K562 (cell line): ENCODE measurements at regions not wholly inside any gene's neighbourhood (a gene's known extent, or its start where the extent isn't known, plus 50 kb on each side); places are given as distances from the start of the nearest gene placed in this dataset.

ENCODE experiments used
- ATAC-seq: fragments of 200-7000 bp; cut with Tn5 transposase; 3 replicates; pipeline ENCODE4 v1.9.1; 2020; ENCODE audit warnings: moderate library complexity
- BruUV-seq: library from RNA; stranded (reverse); fragments of 400-500 nt; replicated peaks from 2 replicates; lab custom pipeline; 2021; lab: Mats Ljungman, UMichigan
- CTCF ChIA-PET: fragments of 300-600 bp; formaldehyde crosslinking; extraction: SDS; loops from one replicate; lab custom pipeline; 2021; ENCODE audit warnings: low intra/inter-chr PET ratio; lab: Yijun Ruan, JAX
- POLR2A ChIA-PET: fragments of 300-600, 350-650 bp; sonication (Branson Sonifier 250); formaldehyde crosslinking; extraction: SDS; loops from one replicate; lab custom pipeline; 2021; ENCODE audit warnings: antibody characterized with exemption, inconsistent platforms; lab: Yijun Ruan, JAX
- DNase-seq, 4 experiments: peaks; one replicate each; pipeline versions ENCODE4 v3.0.0 to v3.0.0-alpha.2; 2011 to 2018; ENCODE audit warnings: low spot score in 3 of 4, mixed read lengths in 3 of 4; ENCODE audit errors: extremely low read depth in 1 of 4
- FAIRE-seq: peaks from 2 replicates; lab custom pipeline; 2011; peaks lifted over from hg19 to GRCh38; lab: Jason Lieb, UNC
- H2AFZ ChIP-seq: 2 replicates; pipeline ENCODE4 v1.6.0; 2011; ENCODE audit warnings: low read depth, low read length, control low read depth, inconsistent platforms
- H3K27ac ChIP-seq: fragments of 200-600 bp; 3 replicates; pipeline ENCODE4 v1.8.0; 2011; ENCODE audit warnings: low read depth, mild to moderate bottlenecking, control low read depth, inconsistent platforms, low read length, moderate library complexity, mixed read lengths; ENCODE audit errors: extremely low read depth
- H3K27me3 ChIP-seq, 2 experiments: fragments of 300-600 bp in 1 of 2; 2 replicates in 1 of 2; 3 replicates in 1 of 2; pipeline versions ENCODE4 v1.6.0 to v1.8.0; 2011; ENCODE audit warnings: inconsistent platforms in 2 of 2, low read length in 2 of 2, mild to moderate bottlenecking in 1 of 2, mixed read lengths in 1 of 2, moderate library complexity in 1 of 2; ENCODE audit not compliant: control insufficient read depth in 2 of 2, insufficient read depth in 2 of 2
- H3K36me3 ChIP-seq: fragments of 300-600 bp; 3 replicates; pipeline ENCODE4 v1.8.0; 2011; ENCODE audit warnings: mild to moderate bottlenecking, low read length, inconsistent platforms; ENCODE audit not compliant: control insufficient read depth, insufficient read depth
- H3K4me1 ChIP-seq, 2 experiments: fragments of 200-600 bp in 1 of 2; replicated peaks in 1 of 2; 2 replicates in 1 of 2; 3 replicates in 1 of 2; pipeline versions ENCODE4 v1.5.1 to v1.8.0; 2011; ENCODE audit warnings: inconsistent platforms in 2 of 2, low read length in 2 of 2, mild to moderate bottlenecking in 1 of 2, mixed read lengths in 1 of 2, moderate library complexity in 1 of 2; ENCODE audit not compliant: control insufficient read depth in 2 of 2, insufficient read depth in 2 of 2
- H3K4me2 ChIP-seq: 2 replicates; pipeline ENCODE4 v1.6.1; 2011; ENCODE audit warnings: low read length, control low read depth, inconsistent platforms, mixed read lengths; ENCODE audit not compliant: insufficient read depth
- H3K4me3 ChIP-seq: fragments of 200-600 bp; sonication (generic), shearing (Covaris generic); 2 replicates; pipeline ENCODE4 v1.5.1; 2016; ENCODE audit warnings: control low read depth, inconsistent platforms
- H3K79me2 ChIP-seq: fragments of 200-600 bp; 3 replicates; pipeline ENCODE4 v1.8.0; 2011; ENCODE audit warnings: low read length, inconsistent platforms; ENCODE audit not compliant: control insufficient read depth, insufficient read depth
- H3K9ac ChIP-seq, 2 experiments: 2 replicates each; pipeline versions ENCODE4 v1.6.0 to v1.6.1; 2011; ENCODE audit warnings: low read depth in 2 of 2, low read length in 2 of 2, control low read depth in 1 of 2, inconsistent platforms in 1 of 2, mild to moderate bottlenecking in 1 of 2, mixed read lengths in 1 of 2; ENCODE audit not compliant: insufficient read depth in 1 of 2
- H3K9me1 ChIP-seq: one replicate; pipeline ENCODE4 v1.6.0; 2011; ENCODE audit warnings: inconsistent platforms, mild to moderate bottlenecking, low read length, moderate library complexity; ENCODE audit not compliant: control insufficient read depth, insufficient read depth
- H3K9me3 ChIP-seq: replicated peaks from 2 replicates; pipeline ENCODE4 v1.5.1; 2011; ENCODE audit warnings: low read depth, low read length, inconsistent platforms; ENCODE audit not compliant: control insufficient read depth, insufficient read depth
- H4K20me1 ChIP-seq: replicated peaks from 2 replicates; pipeline ENCODE4 v1.6.1; 2011; ENCODE audit warnings: low read length, inconsistent platforms, mixed read lengths; ENCODE audit not compliant: control insufficient read depth, insufficient read depth
- CREBBP ChIP-seq: IDR thresholded peaks from one replicate; pipeline ENCODE4 v1.6.1; 2012; ENCODE audit warnings: low read depth, mild to moderate bottlenecking, control low read depth, inconsistent platforms, low read length
- PHF21A ChIP-seq: fragments of 450-650 bp; IDR thresholded peaks from 2 replicates; pipeline ENCODE4 v1.6.1; 2017; ENCODE audit warnings: low read depth, borderline replicate concordance
- RHOXF2B ChIP-seq: fragments of 250-450 bp; sonication (Bioruptor Pico); conservative IDR thresholded peaks from 2 replicates; pipeline ENCODE4 v1.5.1; 2021
- RNF219 ChIP-seq: fragments of 250-450 bp; sonication (Bioruptor Pico); IDR thresholded peaks from 2 replicates; pipeline ENCODE4 v1.5.0; 2022; ENCODE audit warnings: mild to moderate bottlenecking
- TCF7L2 ChIP-seq: fragments of 150-350 bp; IDR thresholded peaks from 2 replicates; pipeline ENCODE4 v1.6.1; 2016; ENCODE audit warnings: low read depth, mild to moderate bottlenecking, low read length, moderate library complexity
- ZNF407 ChIP-seq: fragments of 450-650 bp; IDR thresholded peaks from 2 replicates; pipeline ENCODE4 v1.6.1; 2016; ENCODE audit warnings: low read depth
- ZNF589 ChIP-seq: fragments of 200-800 bp; sonication (Bioruptor generic); IDR thresholded peaks from 2 replicates; pipeline ENCODE4 v1.6.1; 2016; ENCODE audit warnings: low read depth, missing genetic modification characterization, missing compliant biosample characterization
- WGBS: fragments of 100-300 bp; shearing (Covaris generic); methylation state at CpG from one replicate; pipeline ENCODE4 v1.1.6; 2016; ENCODE audit warnings: low coverage, mixed read lengths; ENCODE audit not compliant: insufficient coverage; ENCODE audit errors: missing lambda C conversion rate; 5-methylcytosine and 5-hydroxymethylcytosine counted together
- in situ Hi-C: fragments of 300-500 bp; cut with MboI; formaldehyde crosslinking; loops from 4 replicates; pipeline ENCODE4 v1.15.0; 2018; ENCODE audit warnings: inconsistent platforms, mixed read lengths
- intact Hi-C: fragments of 100-400 bp; cut with micrococcal nuclease; formaldehyde crosslinking; loops from 2 replicates; pipeline ENCODE4 v1.14.2; 2022

DNA sequence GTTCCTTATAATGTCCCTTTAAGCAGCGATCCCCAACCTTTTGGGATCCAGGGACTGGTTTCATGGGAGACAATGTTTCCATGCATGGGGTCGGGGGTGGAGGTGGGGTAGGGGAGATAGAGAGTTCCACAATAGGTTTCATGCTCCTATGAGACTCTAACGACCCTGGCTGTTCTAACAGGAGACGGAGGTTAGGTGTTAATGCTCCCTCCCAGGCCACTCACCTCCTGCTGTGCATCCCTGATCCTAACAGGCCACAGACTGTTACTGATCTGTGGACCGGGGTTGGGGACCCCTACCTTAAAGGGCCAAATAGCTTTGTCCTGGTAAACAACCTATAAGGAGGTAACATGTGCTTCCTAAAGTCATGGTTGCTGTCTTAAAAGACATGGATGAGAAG is 602.5 kb upstream of the RGMB start:
- BruUV-seq, result no TSS peak
- no peak for FAIRE-seq

More for the DNA sequence above, 602.5 kb upstream of the RGMB start:
- POLR2A ChIA-PET, result no interaction called here
- no peak overlapping the region for H3K4me3 ChIP-seq
- in situ Hi-C loops (no loop called here), intact Hi-C loops (no loop called here)
- no peak overlapping the region for H3K9ac ChIP-seq
- CTCF ChIA-PET, result no interaction called here
- no peaks in the 10 kb centered on the region for H3K36me3 ChIP-seq
- no peak overlapping the region for H2AFZ ChIP-seq
- DNase-seq, result no peak
- 6% methylated on average over 3 of the region's 5 CpGs for whole genome bisulfite sequencing
- H3K9me3 ChIP-seq, result no peaks in the 10 kb centered on the region
- ATAC-seq, result no peak
- H3K4me2 ChIP-seq, result no peak overlapping the region
- H3K4me1 ChIP-seq, result no peaks in the 10 kb centered on the region
- no peaks in the 10 kb centered on the region for H3K79me2 ChIP-seq
- no peak overlapping the region for H3K27ac ChIP-seq
- H3K27me3 ChIP-seq, result no peaks in the 10 kb centered on the region
- TF ChIP-seq CREBBP (no peak), RHOXF2B (CRISPR knock-in tag) (no peak), RNF219 (CRISPR knock-in tag) (no peak), TCF7L2 (no peak), PHF21A (no peak), ZNF407 (no peak), ZNF589 (no peak)
- H3K9me1 ChIP-seq, result no peaks in the 10 kb centered on the region
- H4K20me1 ChIP-seq, result no peaks in the 10 kb centered on the region
